IPS-NIHi7 (cell line): ENCODE measurements at regions not wholly inside any gene's neighbourhood (a gene's known extent, or its start where the extent isn't known, plus 50 kb on each side); places are given as distances from the start of the nearest gene placed in this dataset.
"Not testable (repeated sequence)": the region's sequence is repeated elsewhere in the genome, so short reads cannot be mapped to it uniquely, and the experiment has no call there.

Experiments used
- DNase-seq: peaks from one replicate; pipeline ENCODE4 v3.0.0; 2012; ENCODE audit warnings: mixed read lengths; ENCODE audit errors: extremely low spot score

DNA sequence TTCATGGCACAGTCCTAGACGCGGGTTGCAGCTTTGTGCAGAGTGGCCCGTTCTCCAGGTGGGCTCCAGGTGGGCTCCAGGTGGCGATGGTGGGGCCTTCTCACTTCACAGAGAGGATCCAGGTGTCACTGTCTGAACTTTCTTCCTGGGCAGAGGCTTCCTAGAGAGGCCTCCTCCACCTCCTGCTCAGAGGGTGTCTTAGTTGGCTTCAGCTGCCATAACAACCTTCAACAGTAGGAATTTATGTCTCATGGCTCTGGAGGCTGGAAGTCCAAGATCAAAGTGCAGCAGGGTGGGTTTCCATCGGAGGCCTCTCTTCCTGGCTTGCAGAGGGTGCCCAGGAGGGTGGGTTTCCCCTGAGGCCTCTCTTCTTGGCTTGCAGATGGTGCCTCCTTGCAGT lies 125.1 kb downstream of the GLRX3 start:
- no peak for DNase-seq

DNA sequence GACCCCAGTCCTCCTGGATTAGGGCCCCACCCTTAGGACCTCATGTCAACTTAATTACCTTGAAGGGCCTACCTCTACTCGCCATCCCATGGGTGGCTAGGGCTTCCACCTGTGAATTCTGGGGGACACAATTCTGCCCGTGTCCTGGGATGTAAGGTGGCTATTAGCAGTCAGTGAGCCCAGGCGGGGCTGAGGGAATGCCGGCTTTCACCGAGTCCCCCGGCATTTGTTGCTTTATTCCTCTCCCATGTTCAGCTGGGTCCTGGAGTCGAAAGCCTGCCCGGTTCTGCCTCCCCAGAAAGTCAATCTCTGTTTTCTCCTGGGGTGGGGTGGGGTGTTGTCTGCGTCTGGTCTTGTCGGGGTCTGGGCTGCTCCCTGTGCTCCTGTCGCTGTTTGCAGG lies 125.6 kb downstream of the GLRX3 start:
- DNase-seq, result no peak

DNA sequence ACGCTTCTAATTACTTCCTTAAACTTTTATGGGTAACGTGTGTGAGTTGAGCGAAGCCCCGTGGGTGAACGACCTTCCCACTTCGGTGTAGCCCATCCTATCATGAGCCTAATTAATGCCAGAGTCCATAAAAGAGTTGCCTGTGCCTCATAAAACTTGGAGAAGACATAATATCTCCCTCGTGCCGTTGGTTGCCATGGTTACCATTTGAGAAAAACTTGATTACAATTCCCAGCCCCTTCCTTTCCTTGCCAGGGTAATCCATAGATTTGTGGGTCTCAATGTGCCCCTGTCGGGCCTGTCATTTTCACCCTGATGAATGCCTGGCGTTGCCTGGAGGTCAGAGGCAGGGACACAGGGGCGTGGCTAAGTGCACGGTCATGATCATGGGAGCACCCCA lies 127.1 kb downstream of the GLRX3 start:
- no peak for DNase-seq

DNA sequence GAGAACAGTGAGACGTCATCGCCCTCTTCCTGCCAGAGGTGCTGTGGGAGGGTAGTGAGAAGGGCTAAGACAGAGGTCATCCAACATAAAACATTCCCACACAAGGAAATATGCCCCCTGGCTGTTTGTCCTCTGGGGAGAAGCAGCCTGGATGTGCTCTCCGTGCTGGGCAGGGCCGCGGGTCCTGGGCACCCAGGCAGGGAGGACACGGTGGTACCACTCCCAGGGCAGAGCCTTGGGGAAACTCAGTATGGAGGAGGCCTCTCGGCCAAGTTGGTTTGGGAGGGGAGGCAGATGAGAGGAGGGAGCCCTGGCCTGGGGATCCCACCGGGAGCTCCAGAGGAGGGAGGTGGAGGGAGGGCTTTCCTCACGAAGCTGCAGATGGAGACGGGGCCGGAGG lies 129.4 kb downstream of the GLRX3 start:
- DNase-seq, result no peak

DNA sequence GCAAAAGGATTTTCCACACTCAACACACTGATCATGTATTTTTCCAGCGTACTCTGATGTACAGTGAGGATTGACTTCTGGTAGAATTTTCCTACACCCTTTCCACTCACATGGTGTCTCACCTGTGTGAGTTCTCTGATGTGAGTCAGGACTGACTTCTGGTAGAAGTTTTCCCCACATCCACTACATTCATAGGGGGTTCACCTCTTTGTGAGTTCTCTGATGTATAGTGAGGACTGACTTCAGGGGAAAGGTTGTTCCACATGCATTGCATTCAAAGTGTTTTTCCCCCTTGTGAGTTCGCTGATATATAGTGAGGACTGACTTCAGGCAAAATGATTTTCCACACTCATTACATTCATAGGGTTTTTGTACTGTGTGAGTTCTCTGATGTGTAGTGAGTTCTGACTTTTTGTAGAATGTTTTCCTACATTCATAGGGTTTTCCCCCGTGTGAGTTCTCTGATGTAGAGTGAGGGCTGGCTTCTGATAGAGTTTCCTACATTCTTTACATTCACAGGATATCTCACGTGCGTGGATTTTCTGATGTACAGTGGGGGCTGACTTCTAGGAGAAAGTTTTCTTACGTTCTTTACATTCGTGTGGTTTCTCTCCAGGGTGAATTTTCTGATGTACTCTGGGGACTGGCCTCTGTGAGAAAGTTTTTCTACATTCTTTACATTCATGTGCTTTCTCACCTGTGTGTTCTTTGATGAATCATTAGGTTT lies 146.5 kb downstream of the GLRX3 start:
- no peak for DNase-seq

DNA sequence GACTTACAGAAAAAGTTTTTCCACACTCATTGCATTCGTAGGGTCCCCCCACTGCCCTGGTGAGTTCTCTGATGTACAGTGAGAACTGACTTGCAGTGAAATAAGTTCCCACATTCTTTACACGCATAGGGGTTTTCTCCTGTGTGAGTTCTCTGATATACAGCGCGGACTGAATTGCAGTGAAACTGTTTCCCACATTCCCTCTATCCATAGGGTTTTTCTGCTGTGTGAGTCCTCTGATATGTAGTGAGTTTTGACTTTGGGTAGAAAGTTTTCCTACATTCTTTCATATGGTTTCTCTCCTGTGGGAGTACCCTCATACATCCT lies 147.0 kb downstream of the GLRX3 start:
- no peak for DNase-seq

DNA sequence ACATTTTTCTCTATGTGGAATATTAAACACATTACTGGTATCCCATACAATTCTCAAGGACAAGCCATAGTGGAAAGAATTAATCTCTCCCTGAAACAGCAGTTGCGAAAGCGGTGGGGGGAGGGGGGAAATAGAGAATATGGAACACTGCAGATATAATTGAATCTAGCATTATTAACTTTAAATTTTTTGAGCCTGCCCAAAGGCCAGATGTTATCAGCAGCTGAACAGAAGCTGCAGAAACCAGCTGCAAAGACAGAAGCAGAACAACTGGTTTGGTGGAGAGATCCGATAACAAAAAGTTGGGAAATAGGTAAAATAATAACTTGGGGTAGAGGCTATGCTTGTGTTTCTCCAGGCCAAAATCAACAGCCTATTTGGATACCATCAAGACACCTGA lies 159.6 kb downstream of the GLRX3 start:
- not testable (repeated sequence) for DNase-seq

DNA sequence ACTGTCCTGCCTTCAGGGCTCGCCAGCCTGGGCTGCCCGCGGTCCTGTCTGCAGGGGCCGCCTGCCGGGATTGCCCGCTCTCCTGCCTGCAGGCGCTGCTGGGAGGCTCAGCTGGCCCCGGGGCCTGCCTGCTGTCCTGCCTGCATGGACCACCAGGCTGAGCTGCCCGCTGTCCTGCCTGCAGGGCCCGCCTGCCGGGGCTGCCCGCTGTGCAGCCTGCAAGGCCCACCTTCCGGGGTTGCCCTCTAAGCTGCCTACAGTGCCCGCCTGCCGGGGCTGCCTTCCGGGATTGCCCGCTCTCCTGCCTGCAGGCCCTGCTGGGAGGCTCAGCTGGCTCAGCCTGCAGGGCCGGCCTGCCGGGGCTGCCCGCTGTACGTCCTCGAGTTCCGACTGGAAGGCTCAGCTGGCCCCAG lies 164.4 kb downstream of the GLRX3 start:
- DNase-seq, result no peak

DNA sequence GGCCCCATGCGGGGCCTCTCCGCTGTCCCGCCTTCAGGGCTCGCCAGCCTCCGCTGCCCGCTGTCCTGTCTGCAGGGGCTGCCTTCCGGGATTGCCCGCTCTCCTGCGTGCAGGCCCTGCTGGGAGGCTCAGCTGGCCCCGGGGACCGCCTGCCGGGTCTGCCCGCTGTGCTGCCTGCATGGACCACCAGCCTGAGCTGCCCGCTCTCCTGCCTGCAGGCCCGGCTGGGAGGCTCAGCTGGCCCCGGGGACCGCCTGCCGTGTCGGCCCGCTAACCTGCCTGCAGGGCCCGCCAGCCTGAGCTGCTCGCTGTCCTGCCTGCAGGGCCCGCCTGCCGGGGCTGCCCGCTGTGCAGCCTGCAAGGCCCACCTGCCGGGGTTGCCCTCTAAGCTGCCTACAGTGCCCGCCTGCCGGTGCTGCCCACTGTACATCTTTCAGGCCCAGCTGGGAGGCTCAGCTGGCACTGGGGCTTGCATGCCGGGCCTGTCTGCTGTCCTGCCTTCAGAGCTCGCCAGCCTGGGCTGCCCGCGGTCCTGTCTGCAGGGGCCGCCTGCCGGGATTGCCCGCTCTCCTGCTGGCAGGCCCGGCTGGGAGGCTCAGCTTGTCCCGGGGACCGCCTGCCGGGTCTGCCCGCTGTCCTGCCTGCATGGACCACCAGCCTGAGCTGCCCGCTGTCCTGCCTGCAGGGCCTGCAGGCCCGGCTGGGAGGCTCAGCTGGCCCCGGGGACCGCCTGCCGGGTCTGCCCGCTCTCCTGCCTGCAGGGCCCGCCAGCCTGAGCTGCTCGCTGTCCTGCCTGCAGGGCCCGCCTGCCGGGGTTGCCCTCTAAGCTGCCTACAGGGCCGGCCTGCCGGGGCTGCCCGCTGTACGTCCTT lies 165.1 kb downstream of the GLRX3 start:
- no peak for DNase-seq

DNA sequence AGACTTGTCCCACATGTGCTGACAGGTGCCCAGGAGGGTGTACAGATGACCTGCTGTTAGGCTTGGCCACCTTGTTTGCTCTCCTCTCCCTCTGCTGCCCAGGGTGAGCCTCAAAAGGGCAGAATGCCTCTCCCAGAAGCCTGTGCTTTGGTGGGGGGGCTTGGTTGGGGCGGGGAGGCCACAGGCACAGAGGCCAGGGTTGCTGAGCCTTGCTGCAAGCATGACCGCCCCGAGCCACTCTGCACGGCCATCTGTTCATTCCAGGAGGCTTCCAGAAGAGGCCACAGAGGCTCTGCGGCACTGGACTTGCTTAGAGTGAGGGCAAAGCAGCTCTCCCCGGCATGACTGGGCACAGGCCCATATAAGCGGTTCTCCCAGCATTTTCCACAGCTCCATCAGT lies 190.8 kb downstream of the GLRX3 start:
- DNase-seq, result no peak

DNA sequence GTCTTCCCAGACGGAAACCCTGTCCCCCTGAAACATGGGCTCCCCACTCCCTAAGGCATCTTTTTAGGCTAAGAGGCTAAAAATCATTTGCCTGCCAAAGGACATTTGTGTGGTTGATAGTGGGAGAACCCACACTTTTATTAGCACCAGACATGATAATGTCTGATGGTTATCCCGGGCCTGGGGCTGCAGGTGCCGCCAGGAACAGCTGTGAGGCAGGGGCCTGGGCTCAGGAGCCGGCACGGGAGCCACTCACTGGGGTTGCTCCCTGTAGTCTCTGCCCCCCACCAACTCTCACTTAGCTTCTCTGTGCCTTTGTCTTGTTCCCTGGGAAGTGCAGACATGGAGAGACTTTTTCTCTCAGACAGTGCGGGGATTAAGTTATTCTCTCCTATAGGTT lies 193.6 kb downstream of the GLRX3 start:
- no peak for DNase-seq

DNA sequence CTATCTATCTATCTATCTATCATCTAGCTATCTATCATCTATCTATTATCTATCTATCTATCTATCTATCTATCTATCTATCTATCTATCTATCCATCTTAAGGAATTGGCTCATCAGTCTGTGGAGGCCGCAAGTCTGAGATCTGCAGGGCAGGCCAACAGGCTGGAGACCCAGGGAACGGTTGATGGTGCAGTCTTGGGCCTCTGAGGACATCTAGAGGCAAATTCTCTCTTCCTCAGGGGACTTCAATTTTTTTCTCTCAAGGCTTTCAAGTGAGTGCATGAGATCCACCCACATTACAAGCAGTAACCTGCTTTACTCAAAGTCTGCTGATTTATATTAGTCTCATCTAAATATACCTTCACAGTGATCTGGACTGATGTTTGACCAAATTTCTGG lies 197.0 kb downstream of the GLRX3 start:
- DNase-seq, result no peak

DNA sequence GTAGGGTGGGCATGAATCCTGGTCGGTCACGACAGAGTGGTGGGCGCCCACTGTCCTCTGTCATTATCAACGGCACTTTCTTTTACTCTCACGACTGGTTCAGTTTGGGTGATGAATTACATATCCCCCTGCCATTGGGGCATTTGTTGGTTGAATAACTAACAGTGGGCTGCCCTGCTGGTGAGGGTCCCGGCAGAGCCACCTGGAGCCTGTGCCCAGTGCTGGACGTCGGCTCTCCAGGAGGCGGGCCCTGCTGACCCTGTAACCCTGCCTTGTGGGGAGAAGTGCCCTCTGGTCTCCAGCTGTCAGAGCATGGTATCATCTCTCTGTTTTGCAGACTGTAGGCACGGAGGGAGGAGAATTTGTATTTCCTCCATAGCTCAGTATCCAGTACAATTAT lies 199.1 kb downstream of the GLRX3 start:
- DNase-seq, result no peak

DNA sequence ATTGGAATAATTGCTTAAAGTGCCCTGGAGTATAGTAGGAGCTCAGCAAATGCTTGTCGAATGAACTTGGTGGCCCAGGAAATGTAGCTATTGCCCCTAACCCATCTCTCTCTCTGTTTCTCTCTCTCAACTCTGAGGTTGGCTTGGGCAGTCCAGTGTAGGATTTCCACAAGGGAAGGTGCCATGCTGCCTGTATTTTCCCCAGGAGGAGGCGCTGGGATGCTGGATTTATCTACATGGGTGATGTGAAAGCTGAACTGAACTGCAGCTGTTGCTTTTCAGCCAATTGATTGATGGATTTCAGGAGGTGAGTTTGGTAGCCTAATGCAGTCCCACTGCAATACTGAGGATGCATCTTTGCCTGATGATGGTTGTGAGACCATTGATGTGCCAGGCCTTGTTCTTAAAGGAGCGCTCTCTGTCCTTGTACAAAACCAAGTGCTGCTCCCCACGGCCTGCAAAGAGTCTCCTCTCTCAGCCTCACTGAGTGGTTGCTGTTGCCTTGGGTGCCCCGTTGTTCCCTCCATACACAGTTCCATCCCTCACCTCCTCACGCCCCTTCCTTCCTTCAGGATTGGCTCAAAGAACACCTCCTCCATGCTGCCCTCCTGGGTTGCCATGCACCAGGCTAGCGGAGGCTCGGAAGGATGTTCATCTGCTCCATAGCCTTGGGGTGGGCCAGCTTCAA lies 200.6 kb downstream of the GLRX3 start:
- DNase-seq, result peak; percentile 51

DNA sequence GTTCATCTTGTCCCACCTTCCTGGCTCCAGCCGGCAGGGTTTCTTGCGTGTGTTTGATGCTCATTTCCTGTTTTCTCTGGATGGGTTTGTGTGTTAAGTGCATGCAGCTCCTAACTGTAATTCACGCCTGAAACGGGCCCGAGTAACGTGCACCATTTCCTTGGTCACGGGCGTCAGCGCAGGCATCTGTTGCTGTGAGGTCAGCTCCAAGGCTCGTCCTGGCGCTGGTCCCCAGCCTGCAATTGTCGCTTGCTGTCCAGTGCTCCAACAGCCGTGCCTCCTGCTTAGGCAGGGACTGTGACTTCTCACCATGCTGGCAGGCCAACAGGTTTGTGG lies 201.1 kb downstream of the GLRX3 start:
- DNase-seq, result no peak

DNA sequence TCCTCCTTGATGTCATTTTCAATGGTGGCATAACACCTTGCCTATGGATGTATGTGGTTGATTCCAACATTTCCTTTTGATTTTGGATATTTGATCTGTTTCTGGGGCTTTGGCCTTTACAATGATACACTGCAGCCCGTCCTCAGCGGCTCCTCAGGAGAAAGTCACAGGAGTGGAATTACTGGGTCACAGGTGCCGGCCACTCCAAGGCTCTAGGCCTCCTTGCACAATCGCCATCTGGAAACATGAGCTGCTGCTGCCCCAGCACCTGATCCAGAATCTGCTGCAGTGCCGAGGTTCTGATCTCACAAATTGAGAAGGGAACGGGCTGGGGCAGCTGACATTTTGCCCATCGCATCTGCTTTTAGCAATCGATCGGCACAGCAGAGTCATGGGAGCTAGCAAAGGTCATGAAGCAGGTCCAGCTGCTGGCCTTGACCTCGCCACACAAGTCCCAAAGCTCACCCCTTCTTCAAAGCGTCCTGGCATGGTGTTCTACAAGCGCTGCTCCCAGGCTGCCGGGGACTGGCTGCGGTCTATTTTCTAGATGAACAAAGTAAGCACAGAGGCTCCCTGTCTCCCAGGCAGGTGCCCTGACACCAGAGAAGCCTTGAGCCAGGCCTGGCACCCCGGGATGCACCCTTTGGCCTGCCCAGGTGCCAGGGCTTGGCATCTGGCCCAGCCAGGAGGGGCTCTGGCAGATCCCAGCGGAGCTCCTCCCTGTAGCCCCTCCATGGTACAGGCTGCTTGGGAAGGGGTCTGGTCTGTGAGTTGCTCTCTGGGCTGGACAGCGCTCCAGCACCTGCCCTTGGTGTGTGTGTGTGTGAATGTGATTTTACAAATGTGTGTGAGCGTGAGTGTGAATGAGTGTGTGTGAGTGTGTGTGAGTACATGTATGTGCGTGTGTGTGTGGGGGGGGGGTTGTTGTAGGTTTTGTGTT lies 201.8 kb downstream of the GLRX3 start:
- DNase-seq, result no peak

DNA sequence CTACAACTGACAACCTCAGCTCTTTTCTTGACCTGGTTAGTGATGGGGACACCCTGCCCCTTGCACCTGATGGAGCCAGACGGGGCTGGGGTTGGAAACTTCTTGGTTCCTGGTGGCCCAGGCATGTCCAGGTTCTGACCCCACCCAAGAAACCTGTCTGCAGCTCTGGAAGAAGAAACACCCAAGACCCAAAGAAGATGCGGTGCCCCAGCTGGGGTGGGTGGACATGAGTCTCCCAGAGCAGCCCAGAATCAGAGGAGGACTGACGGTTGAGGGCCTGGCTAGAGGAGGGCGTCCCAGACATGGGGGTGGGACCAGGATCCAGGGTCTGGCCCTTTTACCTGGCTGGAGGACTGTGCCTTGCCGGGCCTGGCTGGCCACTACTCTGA lies 202.4 kb downstream of the GLRX3 start:
- DNase-seq, result no peak

DNA sequence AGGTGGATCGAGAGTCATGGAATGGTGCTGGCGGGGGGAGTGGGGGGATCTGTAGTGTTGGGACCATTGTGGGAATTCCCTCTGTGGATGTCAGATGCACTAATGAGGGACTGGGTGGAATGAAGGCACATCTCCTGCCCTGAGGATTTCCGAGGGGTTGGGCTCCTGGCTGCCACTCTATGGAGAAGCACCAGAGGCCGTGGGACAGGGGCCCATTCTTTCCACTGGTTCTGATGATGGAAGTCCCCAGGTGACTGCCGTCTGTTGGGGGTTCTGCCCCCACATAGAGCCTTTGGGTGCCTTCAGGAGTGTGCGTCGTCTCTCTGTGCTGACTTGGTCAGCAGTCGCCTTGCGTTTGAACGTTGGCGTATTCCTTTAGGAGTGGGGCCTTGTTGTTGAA lies 202.9 kb downstream of the GLRX3 start:
- no peak for DNase-seq

DNA sequence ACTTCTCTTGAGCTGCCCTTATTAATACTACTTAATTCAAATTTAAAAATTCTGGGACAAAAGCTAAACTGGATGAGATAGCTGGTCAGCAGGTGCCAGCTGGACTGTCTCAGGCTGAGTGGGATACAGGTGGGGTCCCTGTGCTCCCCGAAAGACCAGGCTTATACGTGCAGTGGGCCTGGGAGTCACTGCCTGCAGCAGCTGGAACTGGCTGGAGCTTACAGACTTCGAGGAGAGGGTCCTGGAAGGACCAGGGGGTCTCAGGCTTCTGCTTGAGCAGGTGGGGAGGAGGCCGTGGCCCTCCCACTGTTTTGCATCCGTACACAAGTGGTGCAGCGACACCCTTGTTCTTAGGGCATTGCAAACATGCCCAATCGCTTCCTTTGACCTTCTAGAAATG lies 203.7 kb downstream of the GLRX3 start:
- no peak for DNase-seq

DNA sequence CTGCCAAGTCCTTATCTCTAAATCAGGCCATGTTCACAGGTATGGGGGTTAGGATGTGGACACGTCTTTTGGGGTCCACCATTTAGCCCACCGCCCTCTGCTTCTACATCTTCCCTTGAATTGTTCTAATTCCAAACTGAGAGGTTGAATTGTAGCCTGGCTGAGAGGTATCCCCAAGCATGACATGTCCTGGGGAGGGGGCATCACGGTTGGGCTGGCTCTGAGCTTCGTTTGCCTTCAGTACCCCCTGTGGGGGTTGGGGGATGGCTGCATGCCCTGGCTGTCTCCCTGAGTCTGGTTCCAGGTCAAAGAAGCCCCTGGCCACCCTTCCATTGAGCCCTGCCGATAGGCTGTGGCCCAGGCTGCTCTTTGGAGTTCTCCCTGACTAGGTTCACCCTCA lies 204.6 kb downstream of the GLRX3 start:
- no peak for DNase-seq

DNA sequence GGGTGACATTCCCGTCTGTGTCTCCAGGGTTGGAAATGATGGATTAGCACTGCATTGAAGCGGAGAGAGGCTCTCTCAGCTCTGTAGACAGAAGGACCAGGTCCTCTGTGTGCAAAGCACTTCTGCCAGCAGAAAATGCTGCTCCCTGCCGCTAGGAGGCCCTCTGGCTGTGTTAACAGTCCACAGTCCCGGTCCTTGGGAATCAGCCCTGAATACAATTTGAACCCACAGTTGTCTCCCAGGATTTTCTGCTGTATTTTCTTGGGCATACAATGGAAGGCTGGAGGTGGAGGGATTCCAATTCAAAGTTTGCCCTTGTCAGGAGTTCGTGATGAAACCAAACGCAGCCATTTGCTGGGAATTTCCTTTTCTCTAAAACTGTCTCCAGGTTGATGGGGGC lies 205.2 kb downstream of the GLRX3 start:
- DNase-seq, result peak; percentile 60

DNA sequence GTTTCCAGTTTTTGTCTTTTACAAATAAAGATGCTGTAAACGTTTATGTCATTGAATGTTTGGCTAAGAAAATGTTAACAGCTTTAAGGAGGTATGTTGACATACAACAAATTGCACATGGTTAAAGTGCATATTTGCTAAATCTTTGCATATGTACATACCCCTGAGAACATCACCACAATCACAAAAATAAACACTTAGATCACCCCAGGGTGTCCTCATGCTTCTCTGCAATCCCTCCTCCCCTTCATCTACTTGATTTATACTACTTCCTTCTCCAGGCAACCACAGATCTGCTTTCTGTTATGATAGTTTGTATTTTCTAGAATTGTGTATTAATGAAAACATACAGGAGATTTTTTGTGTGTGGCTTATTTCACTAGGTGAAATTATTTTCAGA lies 209.5 kb downstream of the GLRX3 start:
- no peak for DNase-seq
